Skeletal muscle satellite cell (primary cell): ENCODE measurements at regions not wholly inside any gene's neighbourhood (a gene's known extent, or its start where the extent isn't known, plus 50 kb on each side); places are given as distances from the start of the nearest gene placed in this dataset.
"Not testable (repeated sequence)": the region's sequence is repeated elsewhere in the genome, so short reads cannot be mapped to it uniquely, and the experiment has no call there.

Experiments used
- H3K27me3 ChIP-seq: 2 replicates; pipeline ENCODE4 v1.7.0; 2013; ENCODE audit warnings: low read length; ENCODE audit not compliant: control insufficient read depth, insufficient read depth
- H3K36me3 ChIP-seq: 2 replicates; pipeline ENCODE4 v1.7.0; 2013; ENCODE audit warnings: mild to moderate bottlenecking, control low read depth, low read length; ENCODE audit not compliant: insufficient read depth
- H3K4me1 ChIP-seq: 2 replicates; pipeline ENCODE4 v1.7.0; 2013; ENCODE audit warnings: low read length; ENCODE audit not compliant: control insufficient read depth, insufficient read depth
- H3K4me2 ChIP-seq: 2 replicates; pipeline ENCODE4 v1.7.0; 2013; ENCODE audit warnings: mild to moderate bottlenecking, low read length
- H3K4me3 ChIP-seq: 2 replicates; pipeline ENCODE4 v1.7.0; 2013; ENCODE audit warnings: low read length
- H3K9ac ChIP-seq: 2 replicates; pipeline ENCODE4 v1.7.0; 2013; ENCODE audit warnings: mild to moderate bottlenecking, low read depth, low read length, moderate library complexity
- H3K9me3 ChIP-seq: replicated peaks from 2 replicates; pipeline ENCODE4 v1.7.0; 2013; ENCODE audit warnings: mild to moderate bottlenecking, control low read depth, low read length

DNA sequence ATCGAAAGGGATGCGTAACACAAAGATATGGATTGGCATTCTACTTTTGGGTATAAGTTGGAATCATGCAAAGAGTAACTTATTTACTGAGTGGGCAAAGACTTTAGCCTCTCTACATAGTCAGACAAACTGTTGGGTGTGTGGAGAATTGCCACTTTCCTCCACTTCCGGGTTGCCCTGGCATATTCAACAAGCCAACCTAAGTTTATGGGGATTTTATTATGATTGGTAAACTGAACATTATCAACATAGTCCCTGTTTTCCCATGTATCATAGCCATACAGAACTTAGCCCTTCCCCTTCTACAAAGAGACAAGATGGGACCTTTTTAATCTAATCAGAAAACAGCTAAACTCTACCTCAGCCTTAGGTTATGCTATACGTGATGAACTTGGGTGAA lies 121.6 kb downstream of the AGTR2 start:
- H3K27me3 ChIP-seq, result no peaks in the 10 kb centered on the region
- H3K9ac ChIP-seq, result no peak overlapping the region
- no peak overlapping the region for H3K4me3 ChIP-seq
- no peaks in the 10 kb centered on the region for H3K9me3 ChIP-seq
- no peaks in the 10 kb centered on the region for H3K36me3 ChIP-seq
- no peaks in the 10 kb centered on the region for H3K4me1 ChIP-seq
- no peak overlapping the region for H3K4me2 ChIP-seq

DNA sequence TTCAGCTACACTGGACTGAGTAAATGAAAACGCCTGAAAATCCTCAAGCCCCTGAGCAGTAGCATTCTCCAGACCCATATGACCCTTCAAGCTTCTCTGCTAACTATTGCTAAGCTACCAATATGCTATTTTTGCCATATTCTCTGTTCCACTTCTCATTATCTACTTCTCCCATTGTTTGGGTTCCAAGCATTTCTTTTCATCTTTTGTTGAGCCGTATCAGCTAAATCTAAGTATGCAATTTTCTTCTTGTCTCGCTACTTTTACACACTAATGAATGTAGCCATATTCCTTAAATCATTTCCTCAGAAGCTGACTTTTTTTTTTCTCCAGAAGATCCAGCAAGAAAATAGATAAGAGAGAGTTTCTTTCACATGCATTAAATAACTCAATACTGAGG lies 128.4 kb downstream of the AGTR2 start:
- H3K27me3 ChIP-seq, result no peaks in the 10 kb centered on the region
- no peaks in the 10 kb centered on the region for H3K36me3 ChIP-seq
- no peaks in the 10 kb centered on the region for H3K9me3 ChIP-seq
- H3K9ac ChIP-seq, result no peak overlapping the region
- H3K4me3 ChIP-seq, result no peak overlapping the region
- H3K4me1 ChIP-seq, result no peaks in the 10 kb centered on the region
- no peak overlapping the region for H3K4me2 ChIP-seq

DNA sequence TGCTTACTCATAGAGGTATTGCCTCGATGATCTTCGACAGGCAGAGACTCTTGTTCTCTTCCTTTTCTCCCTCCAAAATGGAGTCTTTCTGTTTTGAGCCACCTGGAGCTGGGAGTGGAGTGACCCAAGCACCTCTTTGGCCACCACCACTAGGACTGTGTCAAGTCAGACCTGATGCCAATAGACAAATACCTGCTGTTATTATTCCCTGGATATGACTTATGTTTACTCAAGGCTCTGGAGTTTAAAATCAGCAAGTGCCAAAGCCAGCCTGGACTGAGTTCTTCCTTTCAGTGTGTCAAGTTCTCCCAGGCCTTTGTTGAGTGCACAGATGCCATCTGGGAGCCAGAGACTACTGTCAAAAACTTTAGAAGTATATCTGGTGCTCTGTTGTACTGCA lies 130.2 kb upstream of the SLC6A14 start:
- H3K9me3 ChIP-seq, result no peaks in the 10 kb centered on the region
- no peaks in the 10 kb centered on the region for H3K36me3 ChIP-seq
- H3K27me3 ChIP-seq, result no peaks in the 10 kb centered on the region
- H3K9ac ChIP-seq, result no peak overlapping the region
- H3K4me3 ChIP-seq, result no peak overlapping the region
- no peaks in the 10 kb centered on the region for H3K4me1 ChIP-seq
- H3K4me2 ChIP-seq, result no peak overlapping the region

DNA sequence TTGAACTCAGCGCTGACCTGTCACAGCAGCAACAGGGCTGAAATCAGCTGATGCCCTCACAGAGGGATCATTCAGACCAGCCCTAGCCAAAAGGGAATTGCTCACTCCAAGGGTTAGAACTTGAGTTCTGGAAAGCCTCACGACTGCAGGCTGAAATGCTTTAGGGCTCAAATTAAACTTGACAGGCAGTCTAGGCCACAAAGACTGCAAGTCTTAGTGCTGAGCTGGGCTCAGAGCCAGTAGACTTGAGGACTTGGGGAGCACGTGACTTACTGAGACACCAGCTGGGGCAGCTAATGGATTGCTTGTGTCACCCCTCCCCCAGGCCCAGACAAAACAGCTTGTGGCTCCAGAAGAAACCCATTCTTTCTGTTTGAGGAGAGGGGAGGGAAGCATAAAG lies 119.0 kb upstream of the SLC6A14 start:
- H3K27me3 ChIP-seq, result no peaks in the 10 kb centered on the region
- H3K36me3 ChIP-seq, result no peaks in the 10 kb centered on the region
- H3K4me2 ChIP-seq, result no peak overlapping the region
- H3K4me1 ChIP-seq, result no peaks in the 10 kb centered on the region
- no peak overlapping the region for H3K9ac ChIP-seq
- no peak overlapping the region for H3K4me3 ChIP-seq
- H3K9me3 ChIP-seq, result no peaks in the 10 kb centered on the region

DNA sequence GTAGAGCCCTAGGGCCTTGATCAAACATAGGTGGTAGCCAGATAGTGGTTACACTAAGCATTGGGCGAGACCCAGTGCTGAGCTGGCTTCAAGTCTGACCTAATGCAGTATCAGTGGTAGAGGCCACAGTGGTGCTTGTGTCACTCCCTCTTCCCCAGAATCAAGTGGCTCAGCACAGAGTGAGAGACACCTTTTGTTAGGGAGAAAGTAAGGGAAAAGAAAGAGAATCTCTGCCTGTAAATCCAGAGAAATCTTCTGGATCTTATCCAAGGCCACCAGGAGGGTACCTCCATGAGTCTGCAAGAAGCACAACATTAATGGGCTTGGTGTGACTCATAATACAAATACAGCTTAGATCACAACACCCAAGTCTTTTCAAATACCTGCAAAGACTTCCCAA lies 117.7 kb upstream of the SLC6A14 start:
- no peaks in the 10 kb centered on the region for H3K4me1 ChIP-seq
- no peak overlapping the region for H3K9ac ChIP-seq
- H3K4me2 ChIP-seq, result no peak overlapping the region
- H3K9me3 ChIP-seq, result peaks cover 3% of the 10 kb centered on the region
- H3K36me3 ChIP-seq, result no peaks in the 10 kb centered on the region
- H3K4me3 ChIP-seq, result no peak overlapping the region
- no peaks in the 10 kb centered on the region for H3K27me3 ChIP-seq

DNA sequence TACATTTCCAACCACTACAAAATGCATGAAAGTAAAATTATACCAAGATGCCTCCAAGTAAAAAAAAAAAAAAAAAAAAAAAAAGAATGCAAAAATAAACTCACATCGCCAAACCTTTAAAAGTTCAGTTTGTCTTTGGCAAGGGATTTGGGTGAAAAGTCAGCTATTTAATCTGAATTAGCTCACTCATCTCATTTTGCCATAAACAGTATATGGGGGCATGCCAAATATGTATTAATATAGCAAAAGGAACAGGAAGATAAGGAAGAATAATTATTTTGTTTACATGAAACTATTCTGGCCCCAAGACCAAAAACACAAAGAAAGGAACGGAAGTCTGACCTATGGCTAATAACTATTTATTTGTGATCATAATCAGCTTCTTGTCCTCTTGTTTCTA lies 114.7 kb upstream of the SLC6A14 start:
- Histone ChIP-seq H3K36me3 (no peaks in the 10 kb centered on the region), H3K27me3 (peaks cover 2% of the 10 kb centered on the region), H3K9me3 (peaks cover 3% of the 10 kb centered on the region)

DNA sequence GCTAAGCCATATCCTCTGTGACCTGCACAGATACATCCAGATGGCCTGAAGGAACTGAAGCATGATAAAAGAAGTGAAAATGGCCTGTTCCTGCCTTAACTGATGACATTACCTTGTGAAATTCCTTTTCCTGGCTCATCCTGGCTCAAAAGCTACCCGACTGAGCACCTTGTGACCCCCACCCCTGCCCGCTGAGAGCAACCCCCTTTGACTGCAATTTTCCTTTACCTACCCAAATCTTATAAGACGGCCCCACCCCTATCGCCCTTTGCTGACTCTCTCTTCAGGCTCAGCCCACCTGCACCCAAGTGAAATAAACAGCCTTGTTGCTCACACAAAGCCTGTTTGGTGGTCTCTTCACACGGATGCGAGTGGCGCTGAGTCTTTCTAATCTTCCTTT lies 104.4 kb upstream of the SLC6A14 start:
- H3K36me3 ChIP-seq, H3K4me1 ChIP-seq: not testable (repeated sequence)

More for the DNA sequence above, 114.7 kb upstream of the SLC6A14 start:
- Histone ChIP-seq H3K4me1 (no peaks in the 10 kb centered on the region), H3K4me2 (no peak overlapping the region), H3K4me3 (no peak overlapping the region), H3K9ac (no peak overlapping the region)

DNA sequence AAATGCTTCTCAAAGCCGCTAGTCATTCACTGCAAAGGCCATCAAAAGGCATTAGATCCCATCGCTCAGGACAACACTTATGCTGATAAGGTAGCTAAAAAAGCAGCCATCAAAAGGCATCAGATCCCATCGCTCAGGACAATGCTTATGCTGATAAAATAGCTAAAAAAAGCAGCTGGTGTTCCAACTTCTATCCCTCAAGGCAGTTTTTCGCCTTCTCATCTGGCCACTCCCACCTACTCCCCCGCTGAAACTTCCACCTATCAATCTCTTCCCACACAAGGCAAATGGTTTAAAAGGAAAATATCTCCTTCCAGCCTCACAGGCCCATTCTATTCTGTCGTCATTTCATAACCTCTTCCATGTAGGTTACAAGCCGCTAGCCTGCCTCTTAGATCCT lies 101.6 kb upstream of the SLC6A14 start:
- H3K4me2 ChIP-seq, H3K4me3 ChIP-seq, H3K36me3 ChIP-seq, H3K9me3 ChIP-seq, H3K27me3 ChIP-seq, H3K9ac ChIP-seq, H3K4me1 ChIP-seq: not testable (repeated sequence)

More for the DNA sequence above, 104.4 kb upstream of the SLC6A14 start:
- not testable (repeated sequence) for H3K4me3 ChIP-seq, H3K9ac ChIP-seq, H3K27me3 ChIP-seq, H3K9me3 ChIP-seq, H3K4me2 ChIP-seq

DNA sequence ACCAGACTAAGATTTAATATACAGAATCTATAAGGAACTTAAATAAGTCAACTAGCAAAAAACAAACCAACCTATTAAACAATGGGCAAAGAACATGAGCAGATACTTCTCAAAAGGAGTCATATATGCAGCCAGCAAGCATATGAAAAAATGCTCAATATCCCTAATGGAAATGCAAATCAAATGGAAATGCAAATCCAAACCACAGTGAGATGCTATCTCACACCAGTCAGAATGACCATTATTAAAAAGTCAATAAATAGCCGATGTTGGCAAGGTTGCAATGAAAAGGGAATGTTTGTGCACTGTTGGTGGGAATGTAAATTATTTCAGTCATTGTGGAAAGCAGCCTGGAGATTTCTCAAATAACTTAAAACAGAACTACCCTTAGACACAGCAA lies 97.0 kb upstream of the SLC6A14 start:
- no peaks in the 10 kb centered on the region for H3K4me1 ChIP-seq
- H3K27me3 ChIP-seq, result no peaks in the 10 kb centered on the region
- H3K4me2 ChIP-seq, result no peak overlapping the region
- H3K9me3 ChIP-seq, result no peaks in the 10 kb centered on the region
- no peak overlapping the region for H3K9ac ChIP-seq
- H3K36me3 ChIP-seq, result no peaks in the 10 kb centered on the region
- H3K4me3 ChIP-seq, result no peak overlapping the region

DNA sequence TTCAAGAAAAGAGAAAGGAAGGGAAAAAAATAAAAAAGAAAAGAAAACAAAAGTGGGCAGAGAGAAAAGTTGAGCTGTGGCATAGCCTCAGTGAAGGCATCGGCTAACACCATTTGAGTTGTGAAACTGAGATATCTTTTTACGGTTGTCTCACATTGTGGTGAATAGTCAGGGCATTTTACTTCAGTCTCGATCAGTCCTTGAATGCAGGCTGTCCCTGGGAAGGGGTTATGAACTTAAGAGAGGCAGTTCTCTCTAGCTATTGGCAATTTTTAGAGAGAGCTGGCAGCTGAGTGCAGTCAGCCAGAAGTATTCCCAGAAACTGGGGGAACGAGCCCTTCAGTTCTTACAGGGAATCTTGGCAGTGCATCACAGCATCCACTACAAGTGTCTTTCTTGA lies 93.5 kb upstream of the SLC6A14 start:
- no peak overlapping the region for H3K4me2 ChIP-seq
- no peaks in the 10 kb centered on the region for H3K4me1 ChIP-seq
- H3K9ac ChIP-seq, result no peak overlapping the region
- no peaks in the 10 kb centered on the region for H3K9me3 ChIP-seq
- H3K27me3 ChIP-seq, result no peaks in the 10 kb centered on the region
- no peak overlapping the region for H3K4me3 ChIP-seq
- H3K36me3 ChIP-seq, result no peaks in the 10 kb centered on the region

DNA sequence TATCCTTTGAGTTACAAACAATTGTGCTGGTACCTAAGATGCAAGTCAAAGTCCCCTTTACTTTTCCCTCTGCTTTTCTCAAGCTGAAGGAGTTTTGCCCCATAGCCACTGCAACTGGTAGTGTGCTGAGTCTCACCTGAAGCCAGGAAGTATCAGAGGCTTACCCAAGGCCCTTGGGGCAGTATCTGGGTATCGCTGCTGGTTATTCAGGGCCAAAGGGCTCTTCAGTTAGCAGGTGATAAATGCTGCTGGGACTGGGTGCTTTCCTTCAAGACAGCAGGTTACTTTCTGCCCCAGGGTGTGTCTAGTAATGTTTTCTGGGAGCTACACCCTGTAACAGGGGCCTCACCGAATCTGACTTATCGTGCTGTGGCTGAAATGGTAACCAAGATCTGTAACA lies 90.4 kb upstream of the SLC6A14 start:
- H3K4me1 ChIP-seq, result no peaks in the 10 kb centered on the region
- no peak overlapping the region for H3K9ac ChIP-seq
- H3K27me3 ChIP-seq, result peaks cover 3% of the 10 kb centered on the region
- H3K9me3 ChIP-seq, result no peaks in the 10 kb centered on the region
- H3K4me2 ChIP-seq, result no peak overlapping the region
- no peaks in the 10 kb centered on the region for H3K36me3 ChIP-seq
- H3K4me3 ChIP-seq, result no peak overlapping the region

DNA sequence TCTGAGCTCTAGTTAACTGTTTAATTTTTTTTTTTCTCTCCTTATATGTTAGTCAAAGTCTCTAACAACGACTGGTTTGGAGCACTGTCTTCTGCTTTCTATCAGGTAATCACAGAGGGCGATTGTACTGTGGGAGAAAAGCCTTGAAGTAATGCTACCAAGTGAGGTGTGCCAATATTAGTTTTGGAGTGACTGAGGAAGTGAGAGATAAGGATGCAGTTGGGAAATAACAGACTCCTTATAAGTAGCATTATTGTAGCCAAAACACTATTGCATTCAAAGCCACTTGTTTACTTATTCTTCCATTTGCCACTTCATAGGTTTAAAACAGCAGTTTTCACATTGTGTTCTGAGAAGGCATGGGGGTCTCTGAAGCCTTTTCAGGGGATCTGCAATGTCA lies 79.1 kb upstream of the SLC6A14 start:
- H3K9ac ChIP-seq, result no peak overlapping the region
- H3K9me3 ChIP-seq, result no peaks in the 10 kb centered on the region
- no peaks in the 10 kb centered on the region for H3K4me1 ChIP-seq
- H3K36me3 ChIP-seq, result no peaks in the 10 kb centered on the region
- H3K4me3 ChIP-seq, result no peak overlapping the region
- no peak overlapping the region for H3K4me2 ChIP-seq
- H3K27me3 ChIP-seq, result no peaks in the 10 kb centered on the region

DNA sequence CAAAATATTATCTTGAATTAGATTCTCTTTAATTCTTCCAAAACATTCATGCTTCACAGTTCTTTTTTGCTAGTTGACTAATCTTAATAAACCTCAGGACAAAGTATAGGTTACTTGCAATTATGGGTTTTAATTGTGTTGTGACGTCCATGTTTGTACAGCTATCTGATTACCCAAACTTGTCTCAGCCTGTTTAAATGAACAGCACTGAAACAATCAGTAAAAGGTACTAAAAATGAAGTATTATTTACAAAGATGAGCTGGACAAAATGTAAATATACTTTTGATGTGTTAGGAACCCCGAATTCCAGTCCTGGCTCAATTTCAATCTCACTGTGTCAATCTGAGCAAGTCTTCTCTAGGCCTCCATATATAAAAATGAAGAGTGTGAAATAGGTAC lies 57.4 kb upstream of the SLC6A14 start:
- H3K4me3 ChIP-seq, result no peak overlapping the region

More for the DNA sequence above, 57.4 kb upstream of the SLC6A14 start:
- Histone ChIP-seq H3K9me3 (no peaks in the 10 kb centered on the region), H3K36me3 (no peaks in the 10 kb centered on the region), H3K4me2 (no peak overlapping the region), H3K9ac (no peak overlapping the region), H3K4me1 (peaks cover 6% of the 10 kb centered on the region), H3K27me3 (no peaks in the 10 kb centered on the region)
